GM23338 (cell line): ENCODE measurements at regions not wholly inside any gene's neighbourhood (a gene's known extent, or its start where the extent isn't known, plus 50 kb on each side); places are given as distances from the start of the nearest gene placed in this dataset.
A peak's percentile ranks its signal among the peaks of the same experiment; 100 is the strongest.

Source experiments
- ATAC-seq: fragments of 200-7000 bp; cut with Tn5 transposase; 3 replicates; pipeline ENCODE4 v1.9.1; 2020
- DNase-seq: peaks from one replicate; pipeline ENCODE4 v3.0.0-alpha.2; 2015; ENCODE audit warnings: low spot score
- H2AFZ ChIP-seq: fragments of 200-600 bp; sonication (generic); 2 replicates; pipeline ENCODE4 v1.8.0; 2016; ENCODE audit warnings: antibody characterized with exemption, mild to moderate bottlenecking, moderate library complexity
- H3F3A ChIP-seq: fragments of 200-600 bp; sonication (generic); replicated peaks from 2 replicates; pipeline ENCODE4 v1.8.0; 2017; ENCODE audit warnings: antibody characterized with exemption, mixed run types, low read depth
- H3K27ac ChIP-seq: fragments of 200-600 bp; sonication (generic); 2 replicates; pipeline ENCODE4 v1.6.1; 2016; ENCODE audit warnings: low read depth
- H3K27me3 ChIP-seq: fragments of 200-600 bp; sonication (generic); 2 replicates; pipeline ENCODE4 v1.8.0; 2016; ENCODE audit warnings: mild to moderate bottlenecking, mixed run types, moderate library complexity; ENCODE audit not compliant: insufficient read depth
- H3K36me3 ChIP-seq: fragments of 200-600 bp; sonication (generic); 2 replicates; pipeline ENCODE4 v1.8.0; 2016; ENCODE audit warnings: mild to moderate bottlenecking; ENCODE audit not compliant: insufficient read depth
- H3K4me1 ChIP-seq: fragments of 200-600 bp; sonication (generic); 2 replicates; pipeline ENCODE4 v1.8.0; 2016; ENCODE audit warnings: mild to moderate bottlenecking, moderate library complexity; ENCODE audit not compliant: insufficient read depth
- H3K4me2 ChIP-seq: fragments of 200-600 bp; sonication (generic); 2 replicates; pipeline ENCODE4 v1.7.1; 2017; ENCODE audit warnings: mixed run types
- H3K4me3 ChIP-seq: fragments of 200-600 bp; sonication (generic); 2 replicates; pipeline ENCODE4 v1.6.1; 2016; ENCODE audit warnings: mixed run types
- H3K79me2 ChIP-seq: fragments of 200-600 bp; sonication (generic); replicated peaks from 2 replicates; pipeline ENCODE4 v1.8.0; 2017; ENCODE audit warnings: mild to moderate bottlenecking; ENCODE audit not compliant: insufficient read depth
- H3K9me2 ChIP-seq: fragments of 200-600 bp; sonication (generic); 2 replicates; pipeline ENCODE4 v1.8.0; 2017; ENCODE audit not compliant: insufficient read depth
- H4K20me1 ChIP-seq: fragments of 200-600 bp; sonication (generic); replicated peaks from 2 replicates; pipeline ENCODE4 v1.8.0; 2017; ENCODE audit warnings: mild to moderate bottlenecking; ENCODE audit not compliant: insufficient read depth
- H3K27ac Mint-ChIP-seq: 2 replicates; pipeline ENCODE4 v1.8.0; 2020; ENCODE audit warnings: inconsistent platforms, mild to moderate bottlenecking, moderate library complexity, mixed read lengths
- H3K27me3 Mint-ChIP-seq: 3 replicates; pipeline ENCODE4 v1.8.0; 2022; ENCODE audit warnings: low read depth, mild to moderate bottlenecking, moderate library complexity, mixed read lengths, inconsistent platforms; ENCODE audit not compliant: insufficient read depth, poor library complexity
- H3K36me3 Mint-ChIP-seq: 3 replicates; pipeline ENCODE4 v1.8.0; 2021; ENCODE audit warnings: low read depth, mild to moderate bottlenecking, inconsistent platforms, moderate library complexity, mixed read lengths
- H3K4me1 Mint-ChIP-seq: 3 replicates; pipeline ENCODE4 v1.8.0; 2020; ENCODE audit warnings: mild to moderate bottlenecking, inconsistent platforms, mixed read lengths
- H3K4me3 Mint-ChIP-seq: 3 replicates; pipeline ENCODE4 v1.8.0; 2021; ENCODE audit warnings: moderate library complexity, mild to moderate bottlenecking, inconsistent platforms, mixed read lengths
- H3K9me3 Mint-ChIP-seq: 3 replicates; pipeline ENCODE4 v1.8.0; 2020; ENCODE audit warnings: moderate library complexity, mild to moderate bottlenecking, inconsistent platforms, mixed read lengths
- CREB1 ChIP-seq: fragments of 250-450 bp; sonication (Bioruptor Pico); IDR thresholded peaks from 2 replicates; pipeline ENCODE4 v1.5.0; 2020; ENCODE audit warnings: low read depth, mild to moderate bottlenecking, moderate library complexity
- EZH2 ChIP-seq: fragments of 200-600 bp; sonication (generic); IDR thresholded peaks from one replicate; pipeline ENCODE4 v1.8.0; 2017; ENCODE audit warnings: antibody characterized with exemption, mild to moderate bottlenecking, low read depth; ENCODE audit not compliant: unreplicated experiment
- EZH2phosphoT487 ChIP-seq: fragments of 200-600 bp; sonication (generic); IDR thresholded peaks from one replicate; pipeline ENCODE4 v1.8.1; 2018; ENCODE audit warnings: antibody characterized with exemption; ENCODE audit not compliant: unreplicated experiment
- JUNB ChIP-seq: IDR thresholded peaks from one replicate; pipeline ENCODE4 v1.6.1; 2016; ENCODE audit warnings: antibody characterized with exemption; ENCODE audit not compliant: unreplicated experiment
- NANOG ChIP-seq: IDR thresholded peaks from 2 replicates; pipeline ENCODE4 v1.6.1; 2016; ENCODE audit warnings: antibody characterized with exemption, borderline replicate concordance
- POLR2AphosphoS5 ChIP-seq: IDR thresholded peaks from 2 replicates; pipeline ENCODE4 v1.6.1; 2016; ENCODE audit warnings: antibody characterized with exemption, low read depth
- REST ChIP-seq: IDR thresholded peaks from one replicate; pipeline ENCODE4 v1.6.1; 2018; ENCODE audit warnings: antibody characterized with exemption; ENCODE audit not compliant: unreplicated experiment
- ZNF114 ChIP-seq: fragments of 250-450 bp; sonication (Bioruptor Pico); IDR thresholded peaks from 2 replicates; pipeline ENCODE4 v1.5.0; 2020; ENCODE audit warnings: mild to moderate bottlenecking, moderate library complexity
- ZNF331 ChIP-seq: fragments of 250-450 bp; sonication (Bioruptor Pico); IDR thresholded peaks from 2 replicates; pipeline ENCODE4 v1.5.0; 2020; ENCODE audit warnings: low read depth, mild to moderate bottlenecking, moderate library complexity
- ZNF462 ChIP-seq: fragments of 250-450 bp; sonication (Bioruptor Pico); IDR thresholded peaks from 2 replicates; pipeline ENCODE4 v1.5.0; 2020; ENCODE audit warnings: mild to moderate bottlenecking, moderate library complexity
- TF ChIP-seq, protein P1 (sequence below), 2 experiments: fragments of 200-600 bp in 1 of 2; sonication (generic) in 1 of 2; conservative IDR thresholded peaks; 2 replicates each; pipeline versions ENCODE4 v1.5.1 to v1.6.1; 2016 to 2017; ENCODE audit warnings: antibody characterized with exemption in 2 of 2, low read depth in 2 of 2, mild to moderate bottlenecking in 2 of 2, moderate library complexity in 1 of 2

- Histone ChIP-seq H2AFZ (no peak overlapping the region), H3K79me2 (no peaks in the 10 kb centered on the region), H3F3A (no peaks in the 10 kb centered on the region), H3K36me3 (no peaks in the 10 kb centered on the region), H3K4me1 (peaks cover 39% of the 10 kb centered on the region), H3K4me2 (no peak overlapping the region), H3K27ac (no peak overlapping the region), H3K4me3 (no peak overlapping the region), H3K27me3 (no peaks in the 10 kb centered on the region), H3K9me2 (no peaks in the 10 kb centered on the region), H4K20me1 (no peaks in the 10 kb centered on the region)
- ATAC-seq = peak; percentile 48
- Mint-ChIP-seq H3K4me1 (peaks cover 43% of the 10 kb centered on the region), H3K27ac (no peak overlapping the region), H3K27me3 (no peaks in the 10 kb centered on the region), H3K4me3 (no peak overlapping the region), H3K9me3 (no peaks in the 10 kb centered on the region), H3K36me3 (no peaks in the 10 kb centered on the region)
- TF ChIP-seq EZH2 = no peak
- no peak for TF ChIP-seq EZH2phosphoT487
- no peak for TF ChIP-seq ZNF331 (CRISPR knock-in tag)
- TF ChIP-seq CREB1 = no peak
- no peak for TF ChIP-seq ZNF114 (CRISPR knock-in tag)
- no peak for TF ChIP-seq JUNB
- no peak for TF ChIP-seq NANOG
- TF ChIP-seq, protein P1, sequence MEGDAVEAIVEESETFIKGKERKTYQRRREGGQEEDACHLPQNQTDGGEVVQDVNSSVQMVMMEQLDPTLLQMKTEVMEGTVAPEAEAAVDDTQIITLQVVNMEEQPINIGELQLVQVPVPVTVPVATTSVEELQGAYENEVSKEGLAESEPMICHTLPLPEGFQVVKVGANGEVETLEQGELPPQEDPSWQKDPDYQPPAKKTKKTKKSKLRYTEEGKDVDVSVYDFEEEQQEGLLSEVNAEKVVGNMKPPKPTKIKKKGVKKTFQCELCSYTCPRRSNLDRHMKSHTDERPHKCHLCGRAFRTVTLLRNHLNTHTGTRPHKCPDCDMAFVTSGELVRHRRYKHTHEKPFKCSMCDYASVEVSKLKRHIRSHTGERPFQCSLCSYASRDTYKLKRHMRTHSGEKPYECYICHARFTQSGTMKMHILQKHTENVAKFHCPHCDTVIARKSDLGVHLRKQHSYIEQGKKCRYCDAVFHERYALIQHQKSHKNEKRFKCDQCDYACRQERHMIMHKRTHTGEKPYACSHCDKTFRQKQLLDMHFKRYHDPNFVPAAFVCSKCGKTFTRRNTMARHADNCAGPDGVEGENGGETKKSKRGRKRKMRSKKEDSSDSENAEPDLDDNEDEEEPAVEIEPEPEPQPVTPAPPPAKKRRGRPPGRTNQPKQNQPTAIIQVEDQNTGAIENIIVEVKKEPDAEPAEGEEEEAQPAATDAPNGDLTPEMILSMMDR (conservative IDR thresholded peaks at IDR 0.05; ENCODE audit: low read depth in 2 of 2) = no peak
- no peak for DNase-seq
Measured at GRCh38 chr4:30835044-30835443, 114.9 kb downstream of the PCDH7 start.

GRCh38 chr4:30836231-30836630 is 116.1 kb downstream of the PCDH7 start:
- Mint-ChIP-seq H3K36me3 (no peaks in the 10 kb centered on the region), H3K4me3 (no peak overlapping the region), H3K9me3 (no peaks in the 10 kb centered on the region), H3K27ac (no peak overlapping the region), H3K27me3 (no peaks in the 10 kb centered on the region), H3K4me1 (peaks cover 53% of the 10 kb centered on the region)
- Histone ChIP-seq H3K27ac (no peak overlapping the region), H3K4me3 (no peak overlapping the region), H2AFZ (no peak overlapping the region), H3K9me2 (no peaks in the 10 kb centered on the region), H3K27me3 (no peaks in the 10 kb centered on the region), H3F3A (no peaks in the 10 kb centered on the region), H3K36me3 (no peaks in the 10 kb centered on the region), H3K79me2 (no peaks in the 10 kb centered on the region), H3K4me2 (no peak overlapping the region), H4K20me1 (no peaks in the 10 kb centered on the region), H3K4me1 (peaks cover 49% of the 10 kb centered on the region)
- no peak for DNase-seq
- ATAC-seq = no peak
- TF ChIP-seq POLR2AphosphoS5 (no peak), ZNF331 (CRISPR knock-in tag) (no peak), JUNB (no peak), EZH2phosphoT487 (no peak), ZNF462 (CRISPR knock-in tag) (no peak), REST (no peak), CREB1 (no peak), EZH2 (no peak)
